Omental fat pad (tissue), 3 donors: ENCODE measurements at regions not wholly inside any gene's neighbourhood (a gene's known extent, or its start where the extent isn't known, plus 50 kb on each side); places are given as distances from the start of the nearest gene placed in this dataset.

ENCODE experiments used
- ATAC-seq: fragments of 150-250 bp; one replicate; pipeline ENCODE4 v1.9.1; 2016; ENCODE audit warnings: mild to moderate bottlenecking, moderate library complexity; ENCODE audit not compliant: low FRiP score
- DNase-seq: peaks from one replicate; pipeline ENCODE4 v3.0.0-alpha.2; 2019; ENCODE audit warnings: low spot score
- CTCF ChIP-seq, 3 donors: fragments of 450-650 bp; IDR thresholded peaks; one replicate each; pipeline ENCODE4 v1.5.1; 2016 to 2017; ENCODE audit warnings: antibody characterized with exemption in 3 of 3, mild to moderate bottlenecking in 3 of 3, moderate library complexity in 2 of 3

GRCh38 chr2:163463411-163463810 is 272.4 kb downstream of the FIGN start:
- DNase-seq (no peak), ATAC-seq (no peak)
- no peak for TF ChIP-seq CTCF (IDR thresholded peaks at IDR 0.05)

GRCh38 chr2:163462993-163463392 is 272.8 kb downstream of the FIGN start:
- DNase-seq (no peak), ATAC-seq (no peak)
- no peak for TF ChIP-seq CTCF (IDR thresholded peaks at IDR 0.05)

- ATAC-seq (no peak), DNase-seq (no peak)
- no peak for TF ChIP-seq CTCF (IDR thresholded peaks at IDR 0.05)
These were observed 275.8 kb downstream of the FIGN start for GRCh38 chr2:163459986-163460385.

- DNase-seq: no peak
- no peak for TF ChIP-seq CTCF (IDR thresholded peaks at IDR 0.05)
- no peak for ATAC-seq
These were observed 278.7 kb downstream of the FIGN start for GRCh38 chr2:163456953-163457743.

- no peak for TF ChIP-seq CTCF (IDR thresholded peaks at IDR 0.05)
These were observed 280.0 kb downstream of the FIGN start for GRCh38 chr2:163455815-163456214.

GRCh38 chr2:163453920-163454319 is 281.9 kb downstream of the FIGN start:
- TF ChIP-seq CTCF (IDR thresholded peaks at IDR 0.05): no peak
- ATAC-seq (no peak), DNase-seq (no peak)

More at GRCh38 chr2:163455815-163456214, 280.0 kb downstream of the FIGN start:
- DNase-seq (no peak), ATAC-seq (no peak)

GRCh38 chr2:163441603-163442002 is 294.2 kb downstream of the FIGN start:
- DNase-seq (no peak), ATAC-seq (no peak)
- TF ChIP-seq CTCF (IDR thresholded peaks at IDR 0.05): no peak
